IMR-90 (cell line): ENCODE measurements at regions not wholly inside any gene's neighbourhood (a gene's known extent, or its start where the extent isn't known, plus 50 kb on each side); places are given as distances from the start of the nearest gene placed in this dataset.

Experiments
- ATAC-seq: fragments of 200-7000 bp; cut with Tn5 transposase; 2 replicates; pipeline ENCODE4 v1.9.1; 2020; ENCODE audit warnings: low read depth, mild to moderate bottlenecking, moderate library complexity
- BruUV-seq: library from RNA; stranded (reverse); fragments of 400-500 nt; replicated peaks from 2 replicates; lab custom pipeline; 2021; lab: Mats Ljungman, UMichigan
- CTCF ChIA-PET: fragments of 300-600 bp; formaldehyde crosslinking; extraction: SDS; loops from one replicate; lab custom pipeline; 2021; ENCODE audit warnings: antibody characterized with exemption; lab: Yijun Ruan, JAX
- POLR2A ChIA-PET: fragments of 300-600 bp; sonication (Branson Sonifier 250); formaldehyde crosslinking; loops from one replicate; lab custom pipeline; 2022; ENCODE audit warnings: antibody characterized with exemption; ENCODE audit not compliant: unreplicated experiment; lab: Charles Lee
- DNase-seq: peaks from one replicate; pipeline ENCODE4 v3.0.0; 2013
- H2AFZ ChIP-seq: replicated peaks from 2 replicates; pipeline ENCODE3; 2013; ENCODE audit warnings: low read length, mild to moderate bottlenecking; ENCODE audit not compliant: poor library complexity
- H2AK5ac ChIP-seq: 2 replicates; pipeline ENCODE4 v1.6.1; 2013; ENCODE audit warnings: low read depth, low read length, inconsistent platforms
- H2AK9ac ChIP-seq: replicated peaks from 2 replicates; pipeline ENCODE3; 2013; ENCODE audit warnings: mild to moderate bottlenecking, low read depth, low read length, moderate library complexity; ENCODE audit not compliant: poor library complexity
- H2BK120ac ChIP-seq: 2 replicates; pipeline ENCODE4 v1.6.1; 2013; ENCODE audit warnings: low read depth, low read length, inconsistent platforms
- H2BK15ac ChIP-seq: 3 replicates; pipeline ENCODE4 v1.6.1; 2013; ENCODE audit warnings: low read depth, low read length, inconsistent platforms
- H2BK20ac ChIP-seq: 2 replicates; pipeline ENCODE4 v1.6.1; 2013; ENCODE audit warnings: low read depth, mild to moderate bottlenecking, inconsistent platforms, low read length, moderate library complexity
- H2BK5ac ChIP-seq: 2 replicates; pipeline ENCODE4 v1.6.1; 2013; ENCODE audit warnings: mild to moderate bottlenecking, low read depth, low read length, inconsistent platforms; ENCODE audit not compliant: poor library complexity, severe bottlenecking
- H3K14ac ChIP-seq: replicated peaks from 2 replicates; pipeline ENCODE4 v1.6.1; 2013; ENCODE audit warnings: low read depth, low read length, inconsistent platforms
- H3K18ac ChIP-seq: 2 replicates; pipeline ENCODE4 v1.6.1; 2013; ENCODE audit warnings: low read depth, low read length, control low read depth
- H3K23ac ChIP-seq: 2 replicates; pipeline ENCODE4 v1.6.1; 2013; ENCODE audit warnings: low read depth, low read length, inconsistent platforms
- H3K27ac ChIP-seq: 2 replicates; pipeline ENCODE4 v1.5.1; 2013; ENCODE audit warnings: mild to moderate bottlenecking, control low read depth, low read length; ENCODE audit not compliant: insufficient read depth
- H3K27me3 ChIP-seq: 2 replicates; pipeline ENCODE4 v1.6.1; 2013; ENCODE audit warnings: low read length; ENCODE audit not compliant: control insufficient read depth, insufficient read depth
- H3K36me3 ChIP-seq: 2 replicates; pipeline ENCODE4 v1.6.1; 2013; ENCODE audit warnings: low read length, mixed read lengths; ENCODE audit not compliant: control insufficient read depth, insufficient read depth
- H3K4ac ChIP-seq: 2 replicates; pipeline ENCODE4 v1.6.1; 2013; ENCODE audit warnings: low read depth, low read length, inconsistent platforms
- H3K4me1 ChIP-seq: 2 replicates; pipeline ENCODE4 v1.6.1; 2013; ENCODE audit warnings: low read length, mixed read lengths; ENCODE audit not compliant: control insufficient read depth, insufficient read depth
- H3K4me2 ChIP-seq: 2 replicates; pipeline ENCODE4 v1.6.1; 2013; ENCODE audit warnings: low read depth, mild to moderate bottlenecking, control low read depth, low read length, moderate library complexity
- H3K4me3 ChIP-seq: 2 replicates; pipeline ENCODE4 v1.5.1; 2013; ENCODE audit warnings: low read depth, mild to moderate bottlenecking, control low read depth, low read length, moderate library complexity; ENCODE audit not compliant: insufficient read depth
- H3K56ac ChIP-seq: 2 replicates; pipeline ENCODE4 v1.6.1; 2013; ENCODE audit warnings: low read length, inconsistent platforms; ENCODE audit not compliant: insufficient read depth; ENCODE audit errors: extremely low read depth
- H3K79me1 ChIP-seq, 2 experiments: 2 replicates each; pipeline ENCODE4 v1.6.1; 2013; ENCODE audit warnings: low read length in 2 of 2, inconsistent platforms in 1 of 2, low read depth in 1 of 2
- H3K9ac ChIP-seq: 2 replicates; pipeline ENCODE4 v1.6.1; 2013; ENCODE audit warnings: low read depth, low read length, control low read depth
- H3K9me1 ChIP-seq: 2 replicates; pipeline ENCODE4 v1.6.1; 2013; ENCODE audit warnings: low read length, inconsistent platforms; ENCODE audit not compliant: insufficient read depth
- H3K9me3 ChIP-seq: 2 replicates; pipeline ENCODE4 v1.6.1; 2013; ENCODE audit warnings: low read length; ENCODE audit not compliant: control insufficient read depth, insufficient read depth
- H4K20me1 ChIP-seq: 2 replicates; pipeline ENCODE4 v1.6.1; 2013; ENCODE audit warnings: low read length, inconsistent platforms; ENCODE audit not compliant: insufficient read depth
- H4K5ac ChIP-seq: 2 replicates; pipeline ENCODE4 v1.6.1; 2013; ENCODE audit warnings: mild to moderate bottlenecking, low read depth, low read length, control low read depth
- H4K8ac ChIP-seq, 2 experiments: 2 replicates each; pipeline ENCODE4 v1.6.1; 2013; ENCODE audit warnings: low read depth in 2 of 2, low read length in 2 of 2, control low read depth in 1 of 2, inconsistent platforms in 1 of 2
- H4K91ac ChIP-seq: 2 replicates; pipeline ENCODE4 v1.6.1; 2013; ENCODE audit warnings: low read depth, low read length, inconsistent platforms; ENCODE audit not compliant: insufficient read depth
- ELK1 ChIP-seq: fragments of 150-350 bp; IDR thresholded peaks from 2 replicates; pipeline ENCODE4 v1.6.1; 2016; ENCODE audit warnings: low read depth, mild to moderate bottlenecking, low read length, moderate library complexity, borderline replicate concordance
- MAZ ChIP-seq: IDR thresholded peaks from 2 replicates; pipeline ENCODE4 v1.6.1; 2012; ENCODE audit warnings: low read depth, mild to moderate bottlenecking, low read length, improper control_type of control experiment, moderate library complexity, borderline replicate concordance
- RAD21 ChIP-seq: IDR thresholded peaks from 2 replicates; pipeline ENCODE4 v1.6.1; 2012; ENCODE audit warnings: low read length, improper control_type of control experiment
- SMC3 ChIP-seq: fragments of 150-350 bp; IDR thresholded peaks from 2 replicates; pipeline ENCODE4 v1.6.1; 2016; ENCODE audit warnings: low read depth, mild to moderate bottlenecking, antibody characterized with exemption, low read length, moderate library complexity
- USF2 ChIP-seq: fragments of 150-350 bp; IDR thresholded peaks from 2 replicates; pipeline ENCODE4 v1.6.1; 2017; ENCODE audit warnings: mild to moderate bottlenecking, antibody characterized with exemption, low read length, low read depth
- WGBS, 2 experiments: methylation state at CpG; one replicate each; pipeline versions ENCODE4 v1.1.5 to v1.1.7; 2013; ENCODE audit warnings: missing lambda C conversion rate in 2 of 2; ENCODE audit not compliant: insufficient read length in 1 of 2; ENCODE audit errors: extremely low coverage in 2 of 2; 5-methylcytosine and 5-hydroxymethylcytosine counted together
- dilution Hi-C: fragments of 300-500 bp; cut with HindIII; formaldehyde crosslinking; loops from one replicate; pipeline ENCODE4 v1.14.3; 2018; ENCODE audit warnings: low sequenced_read_pairs; ENCODE audit not compliant: unreplicated experiment
- in situ Hi-C: fragments of 300-500 bp; cut with MboI; formaldehyde crosslinking; loops from 3 replicates; pipeline ENCODE4 v1.14.3; 2019; ENCODE audit warnings: low sequenced_read_pairs, inconsistent platforms, mixed read lengths
- intact Hi-C: fragments of 100-400 bp; cut with micrococcal nuclease; formaldehyde crosslinking; loops from 2 replicates; pipeline ENCODE4 v1.10.0; 2022

- H2AK5ac ChIP-seq: no peak overlapping the region
- dilution Hi-C loops (no loop called here), in situ Hi-C loops (no loop called here), intact Hi-C loops (no loop called here)
- H3K4ac ChIP-seq: no peak overlapping the region
- DNase-seq (no peak), ATAC-seq (no peak)
- H3K4me2 ChIP-seq: no peak overlapping the region
- no peaks in the 10 kb centered on the region for H3K9me1 ChIP-seq
- no peaks in the 10 kb centered on the region for H3K79me1 ChIP-seq
- no peak overlapping the region for H4K8ac ChIP-seq
- no peak overlapping the region for H3K18ac ChIP-seq
- BruUV-seq: no TSS peak
- ChIA-PET CTCF (no interaction called here), POLR2A (no interaction called here)
- no peak overlapping the region for H3K23ac ChIP-seq
- H4K20me1 ChIP-seq: no peaks in the 10 kb centered on the region
- no peak overlapping the region for H2BK20ac ChIP-seq
- no peaks in the 10 kb centered on the region for H3K36me3 ChIP-seq
- TF ChIP-seq MAZ (no peak), RAD21 (no peak), USF2 (no peak), SMC3 (no peak), ELK1 (no peak)
- no peak overlapping the region for H4K91ac ChIP-seq
- H3K27ac ChIP-seq: no peak overlapping the region
- no CpG with 5 or more reads among the region's 1 CpG for WGBS, 2 experiments
- no peak overlapping the region for H2AFZ ChIP-seq
- H3K4me1 ChIP-seq: no peaks in the 10 kb centered on the region
- H3K27me3 ChIP-seq: no peaks in the 10 kb centered on the region
- no peaks in the 10 kb centered on the region for H3K9me3 ChIP-seq
- no peak overlapping the region for H3K9ac ChIP-seq
- H4K5ac ChIP-seq: no peak overlapping the region
- no peak overlapping the region for H3K14ac ChIP-seq
- H3K4me3 ChIP-seq: no peak overlapping the region
- no peak overlapping the region for H2BK5ac ChIP-seq
- no peak overlapping the region for H2BK120ac ChIP-seq
- no peak overlapping the region for H3K56ac ChIP-seq
- H2AK9ac ChIP-seq: no peak overlapping the region
- no peak overlapping the region for H2BK15ac ChIP-seq
Measured at GRCh38 chr13:59547950-59548349, 615.8 kb downstream of the DIAPH3 start.
